ES-I3 (cell line): ENCODE measurements at regions not wholly inside any gene's neighbourhood (a gene's known extent, or its start where the extent isn't known, plus 50 kb on each side); places are given as distances from the start of the nearest gene placed in this dataset.

ENCODE experiments used
- H3K36me3 ChIP-seq: 2 replicates; pipeline ENCODE4 v1.6.1; 2013; ENCODE audit warnings: mild to moderate bottlenecking, low read length, control low read depth, moderate library complexity; ENCODE audit not compliant: insufficient read depth
- H3K4me1 ChIP-seq: 2 replicates; pipeline ENCODE4 v1.6.1; 2013; ENCODE audit warnings: mild to moderate bottlenecking, control low read depth, low read length; ENCODE audit not compliant: insufficient read depth
- H3K9ac ChIP-seq: 2 replicates; pipeline ENCODE4 v1.6.1; 2013; ENCODE audit warnings: low read depth, mild to moderate bottlenecking, low read length, moderate library complexity
- H3K9me3 ChIP-seq: 2 replicates; pipeline ENCODE4 v1.6.1; 2013; ENCODE audit warnings: mild to moderate bottlenecking, low read length, moderate library complexity; ENCODE audit not compliant: control insufficient read depth, insufficient read depth

GRCh38 chr6:91449539-91449938, 862.7 kb upstream of the MAP3K7 start:
- no peaks in the 10 kb centered on the region for H3K4me1 ChIP-seq
- no peaks in the 10 kb centered on the region for H3K9me3 ChIP-seq
- H3K36me3 ChIP-seq, result no peaks in the 10 kb centered on the region
- no peak overlapping the region for H3K9ac ChIP-seq

DNA sequence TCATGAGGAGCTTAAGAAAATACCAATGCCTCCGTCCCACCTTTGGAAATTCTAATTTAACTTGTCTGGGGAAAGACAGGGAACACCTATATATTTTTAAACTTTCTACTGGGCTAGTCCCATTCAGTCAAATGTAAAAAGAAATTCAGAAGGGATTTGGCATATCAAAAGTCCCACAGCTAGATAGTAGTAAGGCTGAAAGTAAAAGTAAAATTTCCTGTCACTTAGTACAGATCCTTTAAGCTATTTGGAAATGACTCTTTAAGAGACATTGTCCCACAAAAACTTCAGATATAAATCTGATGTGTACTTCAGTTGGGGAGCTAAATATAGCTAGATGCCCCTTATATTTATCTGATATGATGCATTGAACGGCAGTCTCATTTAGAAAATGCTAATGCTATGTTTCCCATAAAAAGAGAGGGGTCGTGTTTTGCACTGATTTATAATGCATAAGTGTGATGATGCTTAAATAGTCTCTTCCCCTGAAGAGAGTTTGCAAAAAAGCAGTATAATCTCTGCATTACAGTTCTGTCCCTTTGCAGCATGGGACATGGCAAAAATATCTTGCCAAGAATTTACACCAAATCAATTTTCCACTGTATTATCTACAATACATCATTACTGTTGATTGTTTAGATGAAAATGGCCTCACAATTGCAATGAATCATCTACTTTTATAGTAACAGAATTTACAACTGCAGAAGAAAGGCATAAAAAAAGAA, 860.8 kb upstream of the MAP3K7 start:
- Histone ChIP-seq H3K4me1 (no peaks in the 10 kb centered on the region), H3K36me3 (no peaks in the 10 kb centered on the region), H3K9ac (no peak overlapping the region), H3K9me3 (no peaks in the 10 kb centered on the region)

GRCh38 chr6:91447081-91447480, 860.2 kb upstream of the MAP3K7 start:
- H3K9me3 ChIP-seq, result no peaks in the 10 kb centered on the region
- no peaks in the 10 kb centered on the region for H3K36me3 ChIP-seq
- H3K4me1 ChIP-seq, result no peaks in the 10 kb centered on the region
- no peak overlapping the region for H3K9ac ChIP-seq

- H3K9ac ChIP-seq, result no peak overlapping the region
- H3K4me1 ChIP-seq, result no peaks in the 10 kb centered on the region; the same call in 1 of the 2 replicates
- H3K36me3 ChIP-seq, result no peaks in the 10 kb centered on the region
- no peaks in the 10 kb centered on the region for H3K9me3 ChIP-seq
Observed at GRCh38 chr6:91443405-91443804, 856.5 kb upstream of the MAP3K7 start.

- Histone ChIP-seq H3K36me3 (no peaks in the 10 kb centered on the region), H3K9ac (no peak overlapping the region), H3K4me1 (peaks cover 1% of the 10 kb centered on the region), H3K9me3 (no peaks in the 10 kb centered on the region)
Observed at GRCh38 chr6:91442342-91442741, 855.5 kb upstream of the MAP3K7 start.

GRCh38 chr6:91438570-91438969, 851.7 kb upstream of the MAP3K7 start:
- Histone ChIP-seq H3K9me3 (no peaks in the 10 kb centered on the region), H3K4me1 (peaks cover 3% of the 10 kb centered on the region), H3K9ac (no peak overlapping the region), H3K36me3 (no peaks in the 10 kb centered on the region)

DNA sequence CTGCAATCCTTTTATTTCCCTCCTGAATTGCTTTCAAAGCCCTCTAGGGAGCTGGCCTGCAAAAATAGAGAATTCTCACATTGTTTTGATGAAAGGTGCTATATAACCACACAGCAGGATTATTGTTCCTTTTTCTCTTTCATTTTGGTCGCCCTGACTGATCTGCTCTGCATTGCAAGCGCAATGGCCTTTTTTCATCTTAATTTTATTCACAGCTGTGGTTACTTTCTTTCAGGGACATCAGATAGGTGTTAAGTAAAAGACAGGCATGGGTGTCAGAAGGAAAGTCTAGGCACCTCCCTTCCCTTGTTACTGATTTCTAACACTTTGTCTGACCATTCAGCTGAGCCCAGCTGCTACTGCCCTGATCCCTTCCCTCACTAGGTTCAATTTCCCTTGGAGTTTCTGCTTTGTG, 850.5 kb upstream of the MAP3K7 start:
- Histone ChIP-seq H3K9ac (no peak overlapping the region), H3K4me1 (peaks cover 3% of the 10 kb centered on the region), H3K9me3 (no peaks in the 10 kb centered on the region), H3K36me3 (no peaks in the 10 kb centered on the region)

DNA sequence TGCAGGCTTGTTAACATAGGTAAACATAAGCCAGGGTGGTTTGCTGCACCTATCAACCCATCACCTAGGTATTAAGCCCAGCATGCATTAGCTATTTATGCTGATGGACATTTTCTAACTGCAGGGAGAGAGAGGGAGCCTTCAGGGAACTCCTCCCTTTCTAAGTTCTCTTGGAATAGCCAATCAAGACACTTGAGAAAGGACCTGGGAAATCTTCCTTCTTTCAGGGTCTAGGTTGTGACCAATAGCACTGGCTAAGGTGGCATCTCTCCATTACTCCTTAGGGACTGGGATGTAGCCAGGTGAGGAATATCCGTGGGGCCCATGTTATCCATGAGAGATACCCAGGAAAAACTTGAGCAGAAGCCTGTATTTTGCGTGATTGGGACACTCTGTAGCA, 849.6 kb upstream of the MAP3K7 start:
- Histone ChIP-seq H3K36me3 (no peaks in the 10 kb centered on the region), H3K4me1 (peaks cover 3% of the 10 kb centered on the region), H3K9ac (no peak overlapping the region), H3K9me3 (no peaks in the 10 kb centered on the region)

DNA sequence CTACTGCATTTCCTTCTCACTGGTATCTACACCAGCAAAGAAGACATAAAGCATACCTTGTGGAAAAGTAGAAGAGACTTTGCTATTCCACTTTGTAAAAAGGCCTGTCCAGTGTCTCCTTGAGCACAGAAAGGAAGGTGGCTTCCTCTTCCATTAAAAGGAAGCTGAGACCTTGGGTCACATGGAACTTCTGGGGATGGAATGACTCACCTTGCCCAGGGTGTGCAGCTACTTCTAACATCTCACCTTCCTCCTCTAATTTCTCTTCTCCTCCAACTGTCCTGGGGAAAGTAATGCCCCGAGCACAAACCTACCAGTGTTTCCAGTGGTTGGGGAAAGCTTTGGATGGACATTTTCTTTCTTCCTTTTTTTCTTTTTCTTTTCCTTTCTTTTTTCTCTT, 848.8 kb upstream of the MAP3K7 start:
- Histone ChIP-seq H3K9me3 (no peaks in the 10 kb centered on the region), H3K9ac (no peak overlapping the region), H3K4me1 (peaks cover 3% of the 10 kb centered on the region), H3K36me3 (no peaks in the 10 kb centered on the region)

GRCh38 chr6:91434576-91434975, 847.7 kb upstream of the MAP3K7 start:
- no peak overlapping the region for H3K9ac ChIP-seq
- H3K9me3 ChIP-seq, result no peaks in the 10 kb centered on the region
- H3K4me1 ChIP-seq, result peaks cover 3% of the 10 kb centered on the region
- no peaks in the 10 kb centered on the region for H3K36me3 ChIP-seq

GRCh38 chr6:91433660-91434534, 847.0 kb upstream of the MAP3K7 start:
- Histone ChIP-seq H3K4me1 (peaks cover 3% of the 10 kb centered on the region), H3K9me3 (no peaks in the 10 kb centered on the region), H3K36me3 (no peaks in the 10 kb centered on the region), H3K9ac (no peak overlapping the region)

GRCh38 chr6:91428953-91429560, 842.2 kb upstream of the MAP3K7 start:
- H3K4me1 ChIP-seq, result no peaks in the 10 kb centered on the region
- no peaks in the 10 kb centered on the region for H3K36me3 ChIP-seq
- H3K9ac ChIP-seq, result no peak overlapping the region
- no peaks in the 10 kb centered on the region for H3K9me3 ChIP-seq

GRCh38 chr6:91428296-91428695, 841.4 kb upstream of the MAP3K7 start:
- H3K9ac ChIP-seq, result no peak overlapping the region
- H3K36me3 ChIP-seq, result no peaks in the 10 kb centered on the region
- no peaks in the 10 kb centered on the region for H3K4me1 ChIP-seq
- no peaks in the 10 kb centered on the region for H3K9me3 ChIP-seq

- Histone ChIP-seq H3K4me1 (no peaks in the 10 kb centered on the region), H3K9me3 (0 out of 2 replicates have a peak, but pooled peaks cover 2% of the 10 kb centered on the region), H3K36me3 (no peaks in the 10 kb centered on the region), H3K9ac (no peak overlapping the region)
Observed at GRCh38 chr6:91420243-91420642, 833.4 kb upstream of the MAP3K7 start.
